ENCODE measurements at regions not wholly inside any gene's neighbourhood (a gene's known extent, or its start where the extent isn't known, plus 50 kb on each side); places are given as distances from the start of the nearest gene placed in this dataset.

GRCh38 chr4:30943356-30943755, 223.2 kb downstream of the PCDH7 start:
- DNase-seq: no peak

GRCh38 chr4:30945586-30945985, 225.4 kb downstream of the PCDH7 start:
- no peak for DNase-seq

GRCh38 chr4:30946288-30946687, 226.1 kb downstream of the PCDH7 start:
- DNase-seq: no peak

- DNase-seq: no peak
Observed at GRCh38 chr4:30948653-30949052, 228.5 kb downstream of the PCDH7 start.

GRCh38 chr4:30950737-30951136, 230.6 kb downstream of the PCDH7 start:
- DNase-seq: no peak

- no peak for DNase-seq
Observed at GRCh38 chr4:30952526-30953219, 232.5 kb downstream of the PCDH7 start.

- DNase-seq: no peak
Observed at GRCh38 chr4:30953799-30954198, 233.6 kb downstream of the PCDH7 start.

GRCh38 chr4:30956916-30957315, 236.7 kb downstream of the PCDH7 start:
- no peak for DNase-seq

GRCh38 chr4:30957706-30958105, 237.5 kb downstream of the PCDH7 start:
- DNase-seq: no peak

- DNase-seq: no peak
Observed at GRCh38 chr4:30959781-30960485, 239.8 kb downstream of the PCDH7 start.

GRCh38 chr4:30962939-30963338, 242.8 kb downstream of the PCDH7 start:
- no peak for DNase-seq

GRCh38 chr4:30968926-30969325, 248.8 kb downstream of the PCDH7 start:
- no peak for DNase-seq

- DNase-seq: no peak
Observed at GRCh38 chr4:30972542-30972941, 252.4 kb downstream of the PCDH7 start.

GRCh38 chr4:30973993-30974392, 253.8 kb downstream of the PCDH7 start:
- DNase-seq: no peak

- DNase-seq: no peak
Observed at GRCh38 chr4:30979402-30979801, 259.2 kb downstream of the PCDH7 start.

GRCh38 chr4:30989508-30989907, 269.3 kb downstream of the PCDH7 start:
- DNase-seq: no peak

GRCh38 chr4:30996841-30997240, 276.7 kb downstream of the PCDH7 start:
- DNase-seq: no peak

GRCh38 chr4:31005037-31005436, 284.9 kb downstream of the PCDH7 start:
- DNase-seq: no peak

- DNase-seq: no peak
Observed at GRCh38 chr4:31007858-31008257, 287.7 kb downstream of the PCDH7 start.

- no peak for DNase-seq
Observed at GRCh38 chr4:31009926-31010325, 289.8 kb downstream of the PCDH7 start.

GRCh38 chr4:31015123-31015522, 295.0 kb downstream of the PCDH7 start:
- DNase-seq: no peak

- no peak for DNase-seq
Observed at GRCh38 chr4:31016322-31017061, 296.3 kb downstream of the PCDH7 start.

- DNase-seq: no peak
Observed at GRCh38 chr4:31020363-31020762, 300.2 kb downstream of the PCDH7 start.

- DNase-seq: no peak
Observed at GRCh38 chr4:31021008-31021407, 300.8 kb downstream of the PCDH7 start.
